GM18907 (cell line): ENCODE measurements at regions not wholly inside any gene's neighbourhood (a gene's known extent, or its start where the extent isn't known, plus 50 kb on each side); places are given as distances from the start of the nearest gene placed in this dataset.
A peak's percentile ranks its signal among the peaks of the same experiment; 100 is the strongest.

Experiments
- ATAC-seq: cut with Tn5 transposase; IDR thresholded peaks from one replicate; pipeline ENCODE4 v1.9.1; 2021; ENCODE audit warnings: mild to moderate bottlenecking, moderate library complexity; ENCODE audit not compliant: unreplicated experiment

GRCh38 chr5:133831491-133832224, 136.8 kb downstream of the C5orf15 start:
- ATAC-seq, result no peak

GRCh38 chr5:133830911-133831310, 137.5 kb downstream of the C5orf15 start:
- no peak for ATAC-seq

GRCh38 chr5:133830281-133830680, 138.1 kb downstream of the C5orf15 start:
- no peak for ATAC-seq

GRCh38 chr5:133829786-133830185, 138.6 kb downstream of the C5orf15 start:
- ATAC-seq, result no peak

- no peak for ATAC-seq
Measured at GRCh38 chr5:133828722-133829121, 139.7 kb downstream of the C5orf15 start.

- ATAC-seq, result no peak
Measured at GRCh38 chr5:133827830-133828229, 140.6 kb downstream of the C5orf15 start.

- no peak for ATAC-seq
Measured at GRCh38 chr5:133827011-133827410, 141.4 kb downstream of the C5orf15 start.

- ATAC-seq, result peak; percentile 51
Measured at GRCh38 chr5:133825631-133826289, 142.7 kb downstream of the C5orf15 start.

GRCh38 chr5:133824661-133825254, 143.7 kb downstream of the C5orf15 start:
- peak; percentile 70 for ATAC-seq

- no peak for ATAC-seq
Measured at GRCh38 chr5:133821889-133822288, 146.5 kb downstream of the C5orf15 start.

- ATAC-seq, result no peak
Measured at GRCh38 chr5:133821311-133821741, 147.1 kb downstream of the C5orf15 start.

- ATAC-seq, result no peak
Measured at GRCh38 chr5:133820507-133820906, 147.9 kb downstream of the C5orf15 start.

GRCh38 chr5:133819977-133820471, 148.4 kb downstream of the C5orf15 start:
- no peak for ATAC-seq

GRCh38 chr5:133818869-133819600, 149.4 kb downstream of the C5orf15 start:
- no peak for ATAC-seq

- no peak for ATAC-seq
Measured at GRCh38 chr5:133818031-133818431, 150.4 kb downstream of the C5orf15 start.

- no peak for ATAC-seq
Measured at GRCh38 chr5:133817456-133817855, 151.0 kb downstream of the C5orf15 start.

- no peak for ATAC-seq
Measured at GRCh38 chr5:133816791-133817190, 151.6 kb downstream of the C5orf15 start.

GRCh38 chr5:133814152-133814551, 154.3 kb downstream of the C5orf15 start:
- no peak for ATAC-seq

- no peak for ATAC-seq
Measured at GRCh38 chr5:133811168-133811567, 157.3 kb downstream of the C5orf15 start.

- ATAC-seq, result no peak
Measured at GRCh38 chr5:133809801-133810200, 158.6 kb downstream of the C5orf15 start.

GRCh38 chr5:133807348-133807747, 161.1 kb downstream of the C5orf15 start:
- no peak for ATAC-seq
